HCT116 (cell line): ENCODE measurements at regions not wholly inside any gene's neighbourhood (a gene's known extent, or its start where the extent isn't known, plus 50 kb on each side); places are given as distances from the start of the nearest gene placed in this dataset.

Source experiments
- ATAC-seq: fragments of 200-7000 bp; cut with Tn5 transposase; 2 replicates; pipeline ENCODE4 v1.9.1; 2020; ENCODE audit warnings: mild to moderate bottlenecking, moderate library complexity
- BruUV-seq: library from RNA; stranded (reverse); fragments of 400-500 nt; replicated peaks from 2 replicates; lab custom pipeline; 2021; lab: Mats Ljungman, UMichigan
- CTCF ChIA-PET: fragments of 300-600 bp; sonication (Branson Sonifier 250); formaldehyde crosslinking; loops from one replicate; lab custom pipeline; 2021; ENCODE audit warnings: antibody characterized with exemption; lab: Charles Lee
- POLR2A ChIA-PET: fragments of 300-600, 350-600 bp; sonication (Branson Sonifier 250); formaldehyde crosslinking; loops from one replicate; lab custom pipeline; 2021; ENCODE audit warnings: antibody characterized with exemption; lab: Charles Lee
- RAD21 ChIA-PET, 2 experiments: fragments of 300-600 bp; sonication (Branson Sonifier 250); formaldehyde crosslinking; loops; one replicate each; lab custom pipeline; 2023; ENCODE audit warnings: low total read pairs in 2 of 2; ENCODE audit not compliant: uncharacterized antibody in 2 of 2, unreplicated experiment in 2 of 2, low non-redundant PET in 1 of 2; lab: Charles Lee
- DNase-seq: peaks from one replicate; pipeline ENCODE4 v3.0.0-alpha.2; 2010; ENCODE audit warnings: low read depth, low spot score
- H2AFZ ChIP-seq: fragments of 200-600 bp; shearing (Covaris generic), sonication (generic); 2 replicates; pipeline ENCODE4 v1.6.1; 2017; ENCODE audit warnings: low read depth, mixed run types, mixed read lengths, antibody characterized with exemption, low read length; ENCODE audit not compliant: poor library complexity, severe bottlenecking
- H3K27ac ChIP-seq: 2 replicates; pipeline ENCODE4 v1.5.1; 2012; ENCODE audit warnings: low read depth, low read length
- H3K27me3 ChIP-seq: fragments of 200-600 bp; sonication (generic); 2 replicates; pipeline ENCODE4 v1.6.1; 2016; ENCODE audit warnings: mixed run types, low read length, mixed read lengths; ENCODE audit not compliant: insufficient read depth
- H3K36me3 ChIP-seq, 2 experiments: fragments of 200-500 bp in 1 of 2; fragments of 200-600 bp in 1 of 2; sonication (Bioruptor generic) in 1 of 2; sonication (generic) in 1 of 2; 2 replicates each; pipeline versions ENCODE4 v1.5.1 to v1.6.1; 2014 to 2016; ENCODE audit warnings: low read length in 2 of 2, inconsistent platforms in 1 of 2, mixed read lengths in 1 of 2, mixed run types in 1 of 2; ENCODE audit not compliant: insufficient read depth in 2 of 2, control insufficient read depth in 1 of 2
- H3K4me1 ChIP-seq, 2 experiments: fragments of 200-600 bp in 1 of 2; sonication (generic) in 1 of 2; 2 replicates each; pipeline versions ENCODE4 v1.5.1 to v1.6.1; 2012 to 2017; ENCODE audit warnings: low read length in 2 of 2, inconsistent platforms in 1 of 2, mild to moderate bottlenecking in 1 of 2, mixed read lengths in 1 of 2, mixed run types in 1 of 2, moderate library complexity in 1 of 2; ENCODE audit not compliant: insufficient read depth in 2 of 2, control insufficient read depth in 1 of 2
- H3K4me2 ChIP-seq: fragments of 200-600 bp; sonication (generic); 2 replicates; pipeline ENCODE4 v1.6.1; 2017; ENCODE audit warnings: mixed run types, low read length, mixed read lengths
- H3K4me3 ChIP-seq, 2 experiments: fragments of 200-600 bp in 1 of 2; sonication (generic) in 1 of 2; replicated peaks in 1 of 2; 2 replicates each; pipeline ENCODE4 v1.5.1; 2011 to 2016; ENCODE audit warnings: low read length in 2 of 2, control low read depth in 1 of 2, low read depth in 1 of 2, mild to moderate bottlenecking in 1 of 2, mixed read lengths in 1 of 2, mixed run types in 1 of 2
- H3K79me2 ChIP-seq: fragments of 200-600 bp; sonication (generic); 2 replicates; pipeline ENCODE4 v1.6.1; 2017; ENCODE audit warnings: mild to moderate bottlenecking, mixed run types, low read length, moderate library complexity, mixed read lengths; ENCODE audit not compliant: insufficient read depth
- H3K9ac ChIP-seq: fragments of 200-600 bp; sonication (generic); 2 replicates; pipeline ENCODE4 v1.6.1; 2016; ENCODE audit warnings: low read length, mixed read lengths
- H3K9me2 ChIP-seq: fragments of 200-600 bp; sonication (generic), shearing (Covaris generic); 2 replicates; pipeline ENCODE4 v1.6.1; 2017; ENCODE audit warnings: mixed run types, mild to moderate bottlenecking, moderate library complexity; ENCODE audit not compliant: insufficient read depth
- H3K9me3 ChIP-seq, 2 experiments: fragments of 200-500 bp in 1 of 2; fragments of 200-600 bp in 1 of 2; sonication (Bioruptor generic) in 1 of 2; sonication (generic) in 1 of 2; 2 replicates each; pipeline ENCODE4 v1.6.1; 2014 to 2017; ENCODE audit warnings: low read length in 2 of 2, mixed read lengths in 2 of 2, inconsistent platforms in 1 of 2, low read depth in 1 of 2, mild to moderate bottlenecking in 1 of 2, mixed run types in 1 of 2, moderate library complexity in 1 of 2; ENCODE audit not compliant: control insufficient read depth in 1 of 2, insufficient read depth in 1 of 2
- H4K20me1 ChIP-seq: fragments of 200-600 bp; sonication (generic), shearing (Covaris generic); 2 replicates; pipeline ENCODE4 v1.6.1; 2017; ENCODE audit warnings: mixed run types, mild to moderate bottlenecking, moderate library complexity; ENCODE audit not compliant: insufficient read depth
- CBX3 ChIP-seq: IDR thresholded peaks from 2 replicates; pipeline ENCODE4 v1.6.1; 2012; ENCODE audit warnings: low read depth
- CTCF ChIP-seq, 3 experiments: fragments of 200-600 bp in 1 of 3; sonication (generic) in 1 of 3; IDR thresholded peaks in 2 of 3; conservative IDR thresholded peaks in 1 of 3; 2 replicates each; pipeline ENCODE4 v1.5.1; 2012 to 2017; ENCODE audit warnings: low read depth in 2 of 3, low read length in 2 of 3, antibody characterized with exemption in 1 of 3, borderline replicate concordance in 1 of 3, control low read depth in 1 of 3, mild to moderate bottlenecking in 1 of 3, mixed read lengths in 1 of 3, mixed run types in 1 of 3, moderate library complexity in 1 of 3; ENCODE audit not compliant: insufficient read depth in 1 of 3
- EZH2 ChIP-seq: fragments of 200-600 bp; sonication (generic); IDR thresholded peaks from 2 replicates; pipeline ENCODE4 v1.6.1; 2017; ENCODE audit warnings: antibody characterized with exemption, mixed run types
- EZH2phosphoT487 ChIP-seq: fragments of 200-600 bp; IDR thresholded peaks from 2 replicates; pipeline ENCODE4 v1.6.1; 2018; ENCODE audit warnings: antibody characterized with exemption, borderline replicate concordance
- JUND ChIP-seq: IDR thresholded peaks from 2 replicates; pipeline ENCODE4 v1.6.1; 2012
- MAX ChIP-seq: IDR thresholded peaks from 2 replicates; pipeline ENCODE4 v1.6.1; 2012
- POLR2AphosphoS5 ChIP-seq: IDR thresholded peaks from 2 replicates; pipeline ENCODE4 v1.6.1; 2011; ENCODE audit warnings: mild to moderate bottlenecking, low read depth, low read length, moderate library complexity
- RAD21 ChIP-seq: IDR thresholded peaks from 2 replicates; pipeline ENCODE4 v1.6.1; 2012; ENCODE audit warnings: low read depth, mild to moderate bottlenecking
- SP1 ChIP-seq: IDR thresholded peaks from 2 replicates; pipeline ENCODE4 v1.6.1; 2012; ENCODE audit warnings: low read depth
- TCF7L2 ChIP-seq: IDR thresholded peaks from 2 replicates; pipeline ENCODE4 v1.7.0; 2011; ENCODE audit warnings: borderline replicate concordance, inconsistent platforms; ENCODE audit not compliant: insufficient read depth, insufficient read length; ENCODE audit errors: extremely low read depth
- YY1 ChIP-seq: IDR thresholded peaks from 2 replicates; pipeline ENCODE4 v1.6.1; 2011; ENCODE audit warnings: low read length, low read depth, moderate library complexity, mild to moderate bottlenecking; ENCODE audit not compliant: insufficient replicate concordance; ENCODE audit errors: extremely low read depth
- ZBTB33 ChIP-seq: IDR thresholded peaks from 2 replicates; pipeline ENCODE4 v1.6.1; 2011; ENCODE audit warnings: mild to moderate bottlenecking, low read length, moderate library complexity; ENCODE audit not compliant: insufficient replicate concordance; ENCODE audit errors: extremely low read depth
- intact Hi-C: fragments of 100-400 bp; cut with micrococcal nuclease; formaldehyde crosslinking; loops from 2 replicates; pipeline ENCODE4 v1.10.0; 2022

- Histone ChIP-seq H4K20me1 (no peaks in the 10 kb centered on the region), H3K9me2 (no peaks in the 10 kb centered on the region), H3K36me3 (no peaks in the 10 kb centered on the region), H3K4me3 (no peak overlapping the region), H3K4me2 (no peak overlapping the region), H3K27ac (no peak overlapping the region), H3K27me3 (no peaks in the 10 kb centered on the region), H3K79me2 (no peaks in the 10 kb centered on the region), H2AFZ (no peak overlapping the region), H3K9me3 (no peaks in the 10 kb centered on the region), H3K4me1 (no peaks in the 10 kb centered on the region), H3K9ac (no peak overlapping the region)
- peak; percentile 24 for DNase-seq
- ChIA-PET RAD21 (no interaction called here), CTCF (interaction anchor here (0.6 to 1.2 kb wide), 2 partner anchors 32 to 197 kb away, joined by 3 to 7 read pairs; no protein-coding TSS in a partner anchor), POLR2A (no interaction called here)
- intact Hi-C loops = no loop called here
- ATAC-seq = peak; percentile 78
- no TSS peak for BruUV-seq
- no peak for TF ChIP-seq TCF7L2
- peak; percentile 38 for TF ChIP-seq RAD21
- TF ChIP-seq CBX3 = no peak
- TF ChIP-seq JUND = no peak
- TF ChIP-seq SP1 = no peak
- TF ChIP-seq ZBTB33 = no peak
- no peak for TF ChIP-seq EZH2phosphoT487
- no peak for TF ChIP-seq POLR2AphosphoS5
- TF ChIP-seq YY1 = no peak
- TF ChIP-seq EZH2 = no peak
- TF ChIP-seq MAX = no peak
- peak; percentile 26 to 80 (median 69); a peak in 5 of 6 replicates for TF ChIP-seq CTCF (IDR thresholded peaks at IDR 0.05 in 2 of 3, conservative IDR thresholded peaks at IDR 0.05 in 1 of 3; ENCODE audit: borderline replicate concordance in 1 of 3, insufficient read depth in 1 of 3, low read depth in 2 of 3, low read length in 2 of 3)
Measured at GRCh38 chr1:101506541-101507164, 269.8 kb downstream of the S1PR1 start.
